AG04449 (cell line): ENCODE measurements at regions not wholly inside any gene's neighbourhood (a gene's known extent, or its start where the extent isn't known, plus 50 kb on each side); places are given as distances from the start of the nearest gene placed in this dataset.

Experiments used
- CTCF ChIA-PET: fragments of 350-600 bp; formaldehyde crosslinking; extraction: SDS; loops from one replicate; lab custom pipeline; 2021; ENCODE audit warnings: antibody characterized with exemption; lab: Yijun Ruan, JAX
- POLR2A ChIA-PET: fragments of 400-600, 350-600 bp; formaldehyde crosslinking; extraction: SDS; loops from one replicate; lab custom pipeline; 2020; ENCODE audit warnings: antibody characterized with exemption, inconsistent platforms; lab: Yijun Ruan, JAX
- DNase-seq: peaks from one replicate; pipeline ENCODE4 v3.0.0-alpha.2; 2010; ENCODE audit warnings: low read depth, low spot score
- H3K4me3 ChIP-seq: 2 replicates; pipeline ENCODE4 v1.5.1; 2011; ENCODE audit warnings: low read depth, mild to moderate bottlenecking, control low read depth, low read length
- TF ChIP-seq, protein P1 (sequence below): IDR thresholded peaks from one replicate; pipeline ENCODE4 v1.5.1; 2011; ENCODE audit warnings: mild to moderate bottlenecking, moderate library complexity, low read length, control low read depth, inconsistent platforms; ENCODE audit not compliant: insufficient read depth; ENCODE audit errors: missing control alignments

DNA sequence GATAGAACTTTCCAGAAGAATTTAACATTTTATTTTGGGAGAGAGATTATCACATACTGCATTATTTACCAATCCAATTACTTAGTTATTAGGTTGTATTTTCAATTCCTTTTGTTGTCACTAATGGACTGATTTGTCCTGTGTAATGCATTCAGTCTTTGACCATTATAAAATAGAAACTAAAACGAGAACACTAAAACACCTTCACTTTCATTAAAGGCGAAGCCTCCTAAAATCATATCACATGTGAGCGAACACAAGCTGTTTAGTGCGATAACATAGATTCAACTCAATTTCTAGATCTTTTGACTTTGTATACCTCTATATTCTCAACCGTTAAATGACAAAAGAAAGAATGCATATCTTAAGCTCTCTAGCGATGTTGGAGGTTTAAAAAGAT, 253.4 kb downstream of the VGLL3 start:
- CTCF ChIA-PET = no interaction called here
- TF ChIP-seq, protein P1, sequence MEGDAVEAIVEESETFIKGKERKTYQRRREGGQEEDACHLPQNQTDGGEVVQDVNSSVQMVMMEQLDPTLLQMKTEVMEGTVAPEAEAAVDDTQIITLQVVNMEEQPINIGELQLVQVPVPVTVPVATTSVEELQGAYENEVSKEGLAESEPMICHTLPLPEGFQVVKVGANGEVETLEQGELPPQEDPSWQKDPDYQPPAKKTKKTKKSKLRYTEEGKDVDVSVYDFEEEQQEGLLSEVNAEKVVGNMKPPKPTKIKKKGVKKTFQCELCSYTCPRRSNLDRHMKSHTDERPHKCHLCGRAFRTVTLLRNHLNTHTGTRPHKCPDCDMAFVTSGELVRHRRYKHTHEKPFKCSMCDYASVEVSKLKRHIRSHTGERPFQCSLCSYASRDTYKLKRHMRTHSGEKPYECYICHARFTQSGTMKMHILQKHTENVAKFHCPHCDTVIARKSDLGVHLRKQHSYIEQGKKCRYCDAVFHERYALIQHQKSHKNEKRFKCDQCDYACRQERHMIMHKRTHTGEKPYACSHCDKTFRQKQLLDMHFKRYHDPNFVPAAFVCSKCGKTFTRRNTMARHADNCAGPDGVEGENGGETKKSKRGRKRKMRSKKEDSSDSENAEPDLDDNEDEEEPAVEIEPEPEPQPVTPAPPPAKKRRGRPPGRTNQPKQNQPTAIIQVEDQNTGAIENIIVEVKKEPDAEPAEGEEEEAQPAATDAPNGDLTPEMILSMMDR = no peak
- H3K4me3 ChIP-seq = no peak overlapping the region
- POLR2A ChIA-PET = no interaction called here
- DNase-seq = no peak

DNA sequence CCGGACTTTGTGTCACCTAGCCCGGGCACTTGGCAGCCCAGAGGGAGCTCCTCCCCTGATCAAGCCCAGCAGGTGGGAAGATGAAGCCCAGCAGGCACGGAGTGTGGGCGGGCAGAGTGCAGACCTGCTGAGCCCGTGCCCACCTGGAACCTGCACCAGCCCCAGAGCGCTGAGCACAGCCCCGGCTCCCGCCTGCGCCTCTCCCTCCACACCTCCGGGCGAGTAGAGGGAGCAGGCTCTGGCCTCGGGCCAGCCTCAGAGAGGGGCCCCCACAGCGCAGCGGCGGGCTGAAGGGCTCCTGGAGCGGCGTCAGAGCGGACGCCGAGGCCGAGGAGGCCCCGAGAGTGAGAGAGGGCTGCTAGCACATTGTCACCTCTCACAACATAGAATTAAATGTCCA, 257.7 kb downstream of the VGLL3 start:
- H3K4me3 ChIP-seq = no peak overlapping the region
- ChIA-PET CTCF (no interaction called here), POLR2A (no interaction called here)
- no peak for DNase-seq
- TF ChIP-seq, protein P1 = no peak

- CTCF ChIA-PET = no interaction called here
Observed at GRCh38 chr3:86731501-86731901, 259.4 kb downstream of the VGLL3 start.

GRCh38 chr3:86723433-86723832, 267.5 kb downstream of the VGLL3 start:
- H3K4me3 ChIP-seq = no peak overlapping the region
- POLR2A ChIA-PET = no interaction called here
- DNase-seq = no peak
- CTCF ChIA-PET = no interaction called here
- TF ChIP-seq, protein P1 = no peak

More at GRCh38 chr3:86731501-86731901, 259.4 kb downstream of the VGLL3 start:
- POLR2A ChIA-PET = no interaction called here
- DNase-seq = no peak
- H3K4me3 ChIP-seq = no peak overlapping the region
- TF ChIP-seq, protein P1 = no peak

- CTCF ChIA-PET = interaction anchor here (2.6 kb wide), 1 partner anchor 9 kb away, joined by 12 read pairs; no protein-coding TSS in a partner anchor
- POLR2A ChIA-PET = no interaction called here
- TF ChIP-seq, protein P1 = no peak
- no peak for DNase-seq
- H3K4me3 ChIP-seq = no peak overlapping the region
Observed at GRCh38 chr3:86711634-86712033, 279.3 kb downstream of the VGLL3 start.

GRCh38 chr3:86708893-86709292, 282.1 kb downstream of the VGLL3 start:
- POLR2A ChIA-PET = no interaction called here
- CTCF ChIA-PET = no interaction called here
- TF ChIP-seq, protein P1 = no peak
- no peak for DNase-seq
- no peak overlapping the region for H3K4me3 ChIP-seq
